IMR-90 (cell line): ENCODE measurements at regions not wholly inside any gene's neighbourhood (a gene's known extent, or its start where the extent isn't known, plus 50 kb on each side); places are given as distances from the start of the nearest gene placed in this dataset.

ENCODE experiments used
- ATAC-seq: fragments of 200-7000 bp; cut with Tn5 transposase; 2 replicates; pipeline ENCODE4 v1.9.1; 2020; ENCODE audit warnings: low read depth, mild to moderate bottlenecking, moderate library complexity
- BruUV-seq: library from RNA; stranded (reverse); fragments of 400-500 nt; replicated peaks from 2 replicates; lab custom pipeline; 2021; lab: Mats Ljungman, UMichigan
- CTCF ChIA-PET: fragments of 300-600 bp; formaldehyde crosslinking; extraction: SDS; loops from one replicate; lab custom pipeline; 2021; ENCODE audit warnings: antibody characterized with exemption; lab: Yijun Ruan, JAX
- POLR2A ChIA-PET: fragments of 300-600 bp; sonication (Branson Sonifier 250); formaldehyde crosslinking; loops from one replicate; lab custom pipeline; 2022; ENCODE audit warnings: antibody characterized with exemption; ENCODE audit not compliant: unreplicated experiment; lab: Charles Lee
- DNase-seq: peaks from one replicate; pipeline ENCODE4 v3.0.0; 2013
- H2AFZ ChIP-seq: replicated peaks from 2 replicates; pipeline ENCODE3; 2013; ENCODE audit warnings: low read length, mild to moderate bottlenecking; ENCODE audit not compliant: poor library complexity
- H2AK5ac ChIP-seq: 2 replicates; pipeline ENCODE4 v1.6.1; 2013; ENCODE audit warnings: low read depth, low read length, inconsistent platforms
- H2AK9ac ChIP-seq: replicated peaks from 2 replicates; pipeline ENCODE3; 2013; ENCODE audit warnings: mild to moderate bottlenecking, low read depth, low read length, moderate library complexity; ENCODE audit not compliant: poor library complexity
- H2BK120ac ChIP-seq: 2 replicates; pipeline ENCODE4 v1.6.1; 2013; ENCODE audit warnings: low read depth, low read length, inconsistent platforms
- H2BK15ac ChIP-seq: 3 replicates; pipeline ENCODE4 v1.6.1; 2013; ENCODE audit warnings: low read depth, low read length, inconsistent platforms
- H2BK20ac ChIP-seq: 2 replicates; pipeline ENCODE4 v1.6.1; 2013; ENCODE audit warnings: low read depth, mild to moderate bottlenecking, inconsistent platforms, low read length, moderate library complexity
- H2BK5ac ChIP-seq: 2 replicates; pipeline ENCODE4 v1.6.1; 2013; ENCODE audit warnings: mild to moderate bottlenecking, low read depth, low read length, inconsistent platforms; ENCODE audit not compliant: poor library complexity, severe bottlenecking
- H3K14ac ChIP-seq: replicated peaks from 2 replicates; pipeline ENCODE4 v1.6.1; 2013; ENCODE audit warnings: low read depth, low read length, inconsistent platforms
- H3K18ac ChIP-seq: 2 replicates; pipeline ENCODE4 v1.6.1; 2013; ENCODE audit warnings: low read depth, low read length, control low read depth
- H3K23ac ChIP-seq: 2 replicates; pipeline ENCODE4 v1.6.1; 2013; ENCODE audit warnings: low read depth, low read length, inconsistent platforms
- H3K27ac ChIP-seq: 2 replicates; pipeline ENCODE4 v1.5.1; 2013; ENCODE audit warnings: mild to moderate bottlenecking, control low read depth, low read length; ENCODE audit not compliant: insufficient read depth
- H3K27me3 ChIP-seq: 2 replicates; pipeline ENCODE4 v1.6.1; 2013; ENCODE audit warnings: low read length; ENCODE audit not compliant: control insufficient read depth, insufficient read depth
- H3K36me3 ChIP-seq: 2 replicates; pipeline ENCODE4 v1.6.1; 2013; ENCODE audit warnings: low read length, mixed read lengths; ENCODE audit not compliant: control insufficient read depth, insufficient read depth
- H3K4ac ChIP-seq: 2 replicates; pipeline ENCODE4 v1.6.1; 2013; ENCODE audit warnings: low read depth, low read length, inconsistent platforms
- H3K4me1 ChIP-seq: 2 replicates; pipeline ENCODE4 v1.6.1; 2013; ENCODE audit warnings: low read length, mixed read lengths; ENCODE audit not compliant: control insufficient read depth, insufficient read depth
- H3K4me2 ChIP-seq: 2 replicates; pipeline ENCODE4 v1.6.1; 2013; ENCODE audit warnings: low read depth, mild to moderate bottlenecking, control low read depth, low read length, moderate library complexity
- H3K4me3 ChIP-seq: 2 replicates; pipeline ENCODE4 v1.5.1; 2013; ENCODE audit warnings: low read depth, mild to moderate bottlenecking, control low read depth, low read length, moderate library complexity; ENCODE audit not compliant: insufficient read depth
- H3K56ac ChIP-seq: 2 replicates; pipeline ENCODE4 v1.6.1; 2013; ENCODE audit warnings: low read length, inconsistent platforms; ENCODE audit not compliant: insufficient read depth; ENCODE audit errors: extremely low read depth
- H3K79me1 ChIP-seq, 2 experiments: 2 replicates each; pipeline ENCODE4 v1.6.1; 2013; ENCODE audit warnings: low read length in 2 of 2, inconsistent platforms in 1 of 2, low read depth in 1 of 2
- H3K9ac ChIP-seq: 2 replicates; pipeline ENCODE4 v1.6.1; 2013; ENCODE audit warnings: low read depth, low read length, control low read depth
- H3K9me1 ChIP-seq: 2 replicates; pipeline ENCODE4 v1.6.1; 2013; ENCODE audit warnings: low read length, inconsistent platforms; ENCODE audit not compliant: insufficient read depth
- H3K9me3 ChIP-seq: 2 replicates; pipeline ENCODE4 v1.6.1; 2013; ENCODE audit warnings: low read length; ENCODE audit not compliant: control insufficient read depth, insufficient read depth
- H4K20me1 ChIP-seq: 2 replicates; pipeline ENCODE4 v1.6.1; 2013; ENCODE audit warnings: low read length, inconsistent platforms; ENCODE audit not compliant: insufficient read depth
- H4K5ac ChIP-seq: 2 replicates; pipeline ENCODE4 v1.6.1; 2013; ENCODE audit warnings: mild to moderate bottlenecking, low read depth, low read length, control low read depth
- H4K8ac ChIP-seq, 2 experiments: 2 replicates each; pipeline ENCODE4 v1.6.1; 2013; ENCODE audit warnings: low read depth in 2 of 2, low read length in 2 of 2, control low read depth in 1 of 2, inconsistent platforms in 1 of 2
- H4K91ac ChIP-seq: 2 replicates; pipeline ENCODE4 v1.6.1; 2013; ENCODE audit warnings: low read depth, low read length, inconsistent platforms; ENCODE audit not compliant: insufficient read depth
- BHLHE40 ChIP-seq: fragments of 150-350 bp; IDR thresholded peaks from 2 replicates; pipeline ENCODE4 v1.6.1; 2016; ENCODE audit warnings: mild to moderate bottlenecking, low read depth, low read length
- CEBPB ChIP-seq: IDR thresholded peaks from 2 replicates; pipeline ENCODE4 v1.6.1; 2012; ENCODE audit warnings: low read depth, low read length, improper control_type of control experiment
- CTCF ChIP-seq: conservative IDR thresholded peaks from 2 replicates; pipeline ENCODE4 v1.5.1; 2012; ENCODE audit warnings: mild to moderate bottlenecking, low read depth, low read length, improper control_type of control experiment
- MAFK ChIP-seq: IDR thresholded peaks from 2 replicates; pipeline ENCODE4 v1.6.1; 2012; ENCODE audit warnings: low read depth, low read length, improper control_type of control experiment
- POLR2A ChIP-seq: IDR thresholded peaks from 2 replicates; pipeline ENCODE4 v1.6.1; 2012; ENCODE audit warnings: mild to moderate bottlenecking, low read depth, low read length
- RAD21 ChIP-seq: IDR thresholded peaks from 2 replicates; pipeline ENCODE4 v1.6.1; 2012; ENCODE audit warnings: low read length, improper control_type of control experiment
- RCOR1 ChIP-seq: IDR thresholded peaks from 2 replicates; pipeline ENCODE4 v1.6.1; 2012; ENCODE audit warnings: mild to moderate bottlenecking, low read length, improper control_type of control experiment; ENCODE audit not compliant: insufficient replicate concordance
- WGBS, 2 experiments: methylation state at CpG; one replicate each; pipeline versions ENCODE4 v1.1.5 to v1.1.7; 2013; ENCODE audit warnings: missing lambda C conversion rate in 2 of 2; ENCODE audit not compliant: insufficient read length in 1 of 2; ENCODE audit errors: extremely low coverage in 2 of 2; 5-methylcytosine and 5-hydroxymethylcytosine counted together
- dilution Hi-C: fragments of 300-500 bp; cut with HindIII; formaldehyde crosslinking; loops from one replicate; pipeline ENCODE4 v1.14.3; 2018; ENCODE audit warnings: low sequenced_read_pairs; ENCODE audit not compliant: unreplicated experiment
- in situ Hi-C: fragments of 300-500 bp; cut with MboI; formaldehyde crosslinking; loops from 3 replicates; pipeline ENCODE4 v1.14.3; 2019; ENCODE audit warnings: low sequenced_read_pairs, inconsistent platforms, mixed read lengths
- intact Hi-C: fragments of 100-400 bp; cut with micrococcal nuclease; formaldehyde crosslinking; loops from 2 replicates; pipeline ENCODE4 v1.10.0; 2022
- TF ChIP-seq, protein P1 (sequence below): fragments of 150-350 bp; IDR thresholded peaks from 2 replicates; pipeline ENCODE4 v1.6.1; 2017; ENCODE audit warnings: mild to moderate bottlenecking, antibody characterized with exemption, low read length, low read depth

- Histone ChIP-seq H3K14ac (no peak overlapping the region), H3K9ac (no peak overlapping the region), H3K9me3 (no peaks in the 10 kb centered on the region), H3K23ac (no peak overlapping the region), H2BK120ac (no peak overlapping the region), H3K79me1 (no peaks in the 10 kb centered on the region), H2BK15ac (no peak overlapping the region), H2BK20ac (no peak overlapping the region), H4K8ac (no peak overlapping the region), H3K9me1 (no peaks in the 10 kb centered on the region), H3K4me1 (no peaks in the 10 kb centered on the region), H2AK5ac (no peak overlapping the region), H3K36me3 (no peaks in the 10 kb centered on the region), H4K20me1 (no peaks in the 10 kb centered on the region), H3K4me3 (no peak overlapping the region), H2AFZ (no peak overlapping the region), H3K4me2 (no peak overlapping the region), H3K27me3 (no peaks in the 10 kb centered on the region; the same call in 1 of the 2 replicates), H3K56ac (no peak overlapping the region), H3K4ac (no peak overlapping the region), H4K5ac (no peak overlapping the region), H2BK5ac (no peak overlapping the region), H4K91ac (no peak overlapping the region), H3K27ac (no peak overlapping the region), H2AK9ac (no peak overlapping the region), H3K18ac (no peak overlapping the region)
- no CpG with 5 or more reads among the region's 3 CpGs for WGBS, 2 experiments
- ChIA-PET CTCF (interaction anchor here (0.9 kb wide), 1 partner anchor 34 kb away, joined by 3 read pairs; no protein-coding TSS in a partner anchor), POLR2A (no interaction called here)
- no peak for ATAC-seq
- TF ChIP-seq CEBPB (no peak), BHLHE40 (no peak), RCOR1 (no peak), RAD21 (peak; percentile 44), CTCF (peak; percentile 33), MAFK (no peak), POLR2A (no peak)
- TF ChIP-seq, protein P1, sequence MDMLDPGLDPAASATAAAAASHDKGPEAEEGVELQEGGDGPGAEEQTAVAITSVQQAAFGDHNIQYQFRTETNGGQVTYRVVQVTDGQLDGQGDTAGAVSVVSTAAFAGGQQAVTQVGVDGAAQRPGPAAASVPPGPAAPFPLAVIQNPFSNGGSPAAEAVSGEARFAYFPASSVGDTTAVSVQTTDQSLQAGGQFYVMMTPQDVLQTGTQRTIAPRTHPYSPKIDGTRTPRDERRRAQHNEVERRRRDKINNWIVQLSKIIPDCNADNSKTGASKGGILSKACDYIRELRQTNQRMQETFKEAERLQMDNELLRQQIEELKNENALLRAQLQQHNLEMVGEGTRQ: no peak
- DNase-seq: no peak
- dilution Hi-C loops (no loop called here), in situ Hi-C loops (no loop called here), intact Hi-C loops (loop anchor here (5.0 kb wide), 1 partner anchor 383 kb away; the partner anchor contains the start of gene TLE4)
- no TSS peak for BruUV-seq
Measured at GRCh38 chr9:79955300-79955699, 383.5 kb downstream of the TLE4 start.
